Right ventricle myocardium inferior (tissue), 1 donor: ENCODE measurements at regions not wholly inside any gene's neighbourhood (a gene's known extent, or its start where the extent isn't known, plus 50 kb on each side); places are given as distances from the start of the nearest gene placed in this dataset.

Source experiments
- ATAC-seq: fragments of 200-7000 bp; cut with Tn5 transposase; one replicate; pipeline ENCODE4 v1.9.1; 2020; ENCODE audit warnings: mild to moderate bottlenecking, moderate library complexity
- DNase-seq: peaks from one replicate; pipeline ENCODE4 v3.0.0; 2021; ENCODE audit errors: missing footprints
- intact Hi-C: fragments of 100-400 bp; cut with DNase I; formaldehyde crosslinking; loops from one replicate; pipeline ENCODE4 v1.11.0; 2022
- donor health status: DM: no; HTN: yes; CAD: no; lungs with severe emphysema.

- no peak for DNase-seq
- intact Hi-C loops = loop anchor here (2.0 to 5.0 kb wide), 4 partner anchors 74 to 911 kb away; partner anchors contain the start of gene LPP
Measured at GRCh38 chr3:188036375-188037194, 117.4 kb upstream of the LPP start.

GRCh38 chr3:188037195-188037718, 116.7 kb upstream of the LPP start:
- ATAC-seq (peak; percentile 81), DNase-seq (no peak)
- intact Hi-C loops = loop anchor here (2.0 to 5.0 kb wide), 4 partner anchors 74 to 910 kb away; partner anchors contain the start of gene LPP

More at GRCh38 chr3:188036375-188037194, 117.4 kb upstream of the LPP start:
- ATAC-seq = peak; percentile 75

- intact Hi-C loops = loop anchor here (2.0 to 5.0 kb wide), 4 partner anchors 73 to 909 kb away; partner anchors contain the start of gene LPP
- ATAC-seq = no peak
Measured at GRCh38 chr3:188037965-188038581, 115.9 kb upstream of the LPP start.

GRCh38 chr3:188041193-188041592, 112.8 kb upstream of the LPP start:
- ATAC-seq (no peak), DNase-seq (no peak)
- intact Hi-C loops = loop anchor here (10.0 kb wide), 1 partner anchor 454 kb away; no protein-coding TSS in a partner anchor

More at GRCh38 chr3:188037965-188038581, 115.9 kb upstream of the LPP start:
- DNase-seq = no peak

- intact Hi-C loops = loop anchor here (10.0 kb wide), 1 partner anchor 453 kb away; no protein-coding TSS in a partner anchor
- ATAC-seq (no peak), DNase-seq (no peak)
Measured at GRCh38 chr3:188041895-188042294, 112.1 kb upstream of the LPP start.

GRCh38 chr3:188042466-188042865, 111.5 kb upstream of the LPP start:
- intact Hi-C loops = loop anchor here (10.0 kb wide), 1 partner anchor 452 kb away; no protein-coding TSS in a partner anchor
- ATAC-seq = peak; percentile 65
- DNase-seq = no peak

- no peak for DNase-seq
- no peak for ATAC-seq
- intact Hi-C loops = loop anchor here (10.0 kb wide), 1 partner anchor 451 kb away; no protein-coding TSS in a partner anchor
Measured at GRCh38 chr3:188043891-188044290, 110.1 kb upstream of the LPP start.

GRCh38 chr3:188046561-188047211, 107.3 kb upstream of the LPP start:
- intact Hi-C loops = loop anchor here (10.0 kb wide), 1 partner anchor 448 kb away; no protein-coding TSS in a partner anchor
- DNase-seq (no peak), ATAC-seq (no peak)

GRCh38 chr3:188047536-188047935, 106.4 kb upstream of the LPP start:
- intact Hi-C loops = loop anchor here (10.0 kb wide), 1 partner anchor 447 kb away; no protein-coding TSS in a partner anchor
- ATAC-seq = no peak
- DNase-seq = no peak

GRCh38 chr3:188049606-188050530, 104.1 kb upstream of the LPP start:
- intact Hi-C loops = loop anchor here (5.0 to 10.0 kb wide), 5 partner anchors 107 to 897 kb away; no protein-coding TSS in a partner anchor
- ATAC-seq = no peak
- no peak for DNase-seq

- ATAC-seq (peak; percentile 61), DNase-seq (peak; percentile 74)
- intact Hi-C loops = loop anchor here (2.0 to 10.0 kb wide), 5 partner anchors 106 to 896 kb away; no protein-coding TSS in a partner anchor
Measured at GRCh38 chr3:188051801-188052168, 102.2 kb upstream of the LPP start.

GRCh38 chr3:188052169-188053035, 101.6 kb upstream of the LPP start:
- intact Hi-C loops = loop anchor here (2.0 to 10.0 kb wide), 5 partner anchors 105 to 895 kb away; no protein-coding TSS in a partner anchor
- ATAC-seq (peak; percentile 98), DNase-seq (peak; percentile 90)

- DNase-seq (no peak), ATAC-seq (no peak)
- intact Hi-C loops = loop anchor here (2.0 to 10.0 kb wide), 5 partner anchors 104 to 894 kb away; no protein-coding TSS in a partner anchor
Measured at GRCh38 chr3:188053036-188053340, 101.0 kb upstream of the LPP start.

GRCh38 chr3:188053710-188054380, 100.1 kb upstream of the LPP start:
- DNase-seq = no peak
- intact Hi-C loops = loop anchor here (2.0 to 10.0 kb wide), 5 partner anchors 103 to 893 kb away; no protein-coding TSS in a partner anchor
- ATAC-seq = no peak

- ATAC-seq = no peak
- intact Hi-C loops = loop anchor here (5.0 to 10.0 kb wide), 4 partner anchors 103 to 893 kb away; no protein-coding TSS in a partner anchor
- no peak for DNase-seq
Measured at GRCh38 chr3:188054541-188054940, 99.4 kb upstream of the LPP start.

- DNase-seq (no peak), ATAC-seq (no peak)
- intact Hi-C loops = loop anchor here (10.0 kb wide), 1 partner anchor 149 kb away; no protein-coding TSS in a partner anchor
Measured at GRCh38 chr3:188055388-188055787, 98.6 kb upstream of the LPP start.
